Endothelial cell of umbilical vein (primary cell): ENCODE measurements at regions not wholly inside any gene's neighbourhood (a gene's known extent, or its start where the extent isn't known, plus 50 kb on each side); places are given as distances from the start of the nearest gene placed in this dataset.

Source experiments
- BruUV-seq: library from RNA; stranded (reverse); fragments of 400-500 nt; replicated peaks from 2 replicates; lab custom pipeline; 2021; lab: Mats Ljungman, UMichigan
- CTCF ChIA-PET: fragments of 300-600, 350-600 bp; sonication (Branson Sonifier 250); formaldehyde crosslinking; loops from one replicate; lab custom pipeline; 2021; ENCODE audit warnings: antibody characterized with exemption, inconsistent platforms; lab: Charles Lee
- POLR2A ChIA-PET: fragments of 300-600, 350-600 bp; sonication (Branson Sonifier 250); formaldehyde crosslinking; loops from one replicate; lab custom pipeline; 2021; ENCODE audit warnings: antibody characterized with exemption, inconsistent platforms; lab: Charles Lee
- DNase-seq: peaks from one replicate; pipeline ENCODE4 v3.0.0-alpha.2; 2011; ENCODE audit warnings: low read depth, low spot score
- FAIRE-seq: peaks from 2 replicates; lab custom pipeline; 2011; peaks lifted over from hg19 to GRCh38; lab: Jason Lieb, UNC
- H2AFZ ChIP-seq: 2 replicates; pipeline ENCODE4 v1.6.0; 2012; ENCODE audit warnings: low read depth, low read length, control low read depth, inconsistent platforms
- H3K27ac ChIP-seq: 2 replicates; pipeline ENCODE4 v1.5.1; 2011; ENCODE audit warnings: low read depth, mild to moderate bottlenecking, control low read depth, low read length, moderate library complexity; ENCODE audit not compliant: insufficient read depth
- H3K27me3 ChIP-seq, 2 experiments: 2 replicates each; pipeline versions ENCODE4 v1.6.0 to v1.6.1; 2011; ENCODE audit warnings: low read length in 2 of 2, mixed read lengths in 1 of 2; ENCODE audit not compliant: control insufficient read depth in 2 of 2, insufficient read depth in 2 of 2
- H3K36me3 ChIP-seq, 2 experiments: 2 replicates in 1 of 2; 3 replicates in 1 of 2; pipeline ENCODE4 v1.5.1; 2011; ENCODE audit warnings: low read length in 2 of 2, mild to moderate bottlenecking in 1 of 2, moderate library complexity in 1 of 2; ENCODE audit not compliant: control insufficient read depth in 2 of 2, insufficient read depth in 2 of 2; ENCODE audit errors: extremely low read depth in 1 of 2
- H3K4me1 ChIP-seq: 3 replicates; pipeline ENCODE4 v1.5.1; 2011; ENCODE audit warnings: mild to moderate bottlenecking, low read length; ENCODE audit not compliant: control insufficient read depth, insufficient read depth; ENCODE audit errors: extremely low read depth
- H3K4me2 ChIP-seq: 2 replicates; pipeline ENCODE4 v1.6.1; 2011; ENCODE audit warnings: low read length, control low read depth, mixed read lengths; ENCODE audit not compliant: insufficient read depth
- H3K4me3 ChIP-seq, 3 experiments: fragments of 200-600 bp in 1 of 3; sonication (generic), shearing (Covaris generic) in 1 of 3; replicated peaks in 1 of 3; 2 replicates each; pipeline ENCODE4 v1.5.1; 2011 to 2016; ENCODE audit warnings: control low read depth in 3 of 3, low read length in 3 of 3, mild to moderate bottlenecking in 2 of 3, inconsistent platforms in 1 of 3, low read depth in 1 of 3, moderate library complexity in 1 of 3; ENCODE audit not compliant: insufficient read depth in 1 of 3
- H3K79me2 ChIP-seq: 2 replicates; pipeline ENCODE4 v1.6.0; 2012; ENCODE audit warnings: low read length, inconsistent platforms; ENCODE audit not compliant: control insufficient read depth, insufficient read depth
- H3K9ac ChIP-seq: replicated peaks from 2 replicates; pipeline ENCODE3; 2011; ENCODE audit warnings: low read length, control low read depth; ENCODE audit not compliant: insufficient read depth; ENCODE audit errors: extremely low read depth
- H3K9me1 ChIP-seq: replicated peaks from 3 replicates; pipeline ENCODE4 v1.6.0; 2011; ENCODE audit warnings: mild to moderate bottlenecking, low read length; ENCODE audit not compliant: control insufficient read depth, insufficient read depth; ENCODE audit errors: extremely low read depth
- H3K9me3 ChIP-seq: replicated peaks from 2 replicates; pipeline ENCODE4 v1.5.1; 2012; ENCODE audit warnings: low read length, inconsistent platforms; ENCODE audit not compliant: control insufficient read depth, insufficient read depth
- H4K20me1 ChIP-seq: replicated peaks from 2 replicates; pipeline ENCODE3; 2011; ENCODE audit warnings: mild to moderate bottlenecking, low read length; ENCODE audit not compliant: control insufficient read depth, insufficient read depth; ENCODE audit errors: extremely low read depth
- EZH2 ChIP-seq: IDR thresholded peaks from 2 replicates; pipeline ENCODE4 v1.6.1; 2012; ENCODE audit warnings: borderline replicate concordance, low read depth, mild to moderate bottlenecking, moderate library complexity, low read length, inconsistent platforms; ENCODE audit not compliant: severe bottlenecking
- FOS ChIP-seq: IDR thresholded peaks from 2 replicates; pipeline ENCODE4 v1.6.1; 2011; ENCODE audit warnings: mild to moderate bottlenecking, low read length, moderate library complexity, borderline replicate concordance; ENCODE audit not compliant: insufficient read depth
- GATA2 ChIP-seq: IDR thresholded peaks from 2 replicates; pipeline ENCODE4 v1.7.0; 2011; ENCODE audit warnings: low read depth, mild to moderate bottlenecking, moderate library complexity, mixed read lengths, low read length; ENCODE audit not compliant: insufficient read length, insufficient read depth
- JUN ChIP-seq: IDR thresholded peaks from 2 replicates; pipeline ENCODE4 v1.6.1; 2011; ENCODE audit warnings: borderline replicate concordance, low read depth; ENCODE audit not compliant: insufficient read length, insufficient read depth
- MYC ChIP-seq: IDR thresholded peaks from one replicate; pipeline ENCODE4 v1.6.1; 2011; ENCODE audit warnings: mild to moderate bottlenecking, low read depth, low read length
- POLR2A ChIP-seq: IDR thresholded peaks from 2 replicates; pipeline ENCODE4 v1.6.1; 2012; ENCODE audit warnings: low read depth, mild to moderate bottlenecking, control low read depth, low read length
- POLR2AphosphoS5 ChIP-seq: IDR thresholded peaks from 2 replicates; pipeline ENCODE4 v1.6.1; 2012; ENCODE audit warnings: low read depth, mild to moderate bottlenecking, control low read depth, low read length, moderate library complexity; ENCODE audit not compliant: insufficient read depth
- dilution Hi-C: fragments of 300-500 bp; cut with MboI; formaldehyde crosslinking; loops from one replicate; pipeline ENCODE4 v1.15.0; 2019; ENCODE audit warnings: low sequenced_read_pairs; ENCODE audit not compliant: extremely low pct_ligation_motif_present
- intact Hi-C: fragments of 100-400 bp; cut with micrococcal nuclease; formaldehyde crosslinking; loops from one replicate; pipeline ENCODE4 v1.10.0; 2022
- TF ChIP-seq, protein P1 (sequence below): IDR thresholded peaks from 2 replicates; pipeline ENCODE4 v1.6.1; 2011; ENCODE audit not compliant: insufficient read depth, insufficient read length
- TF ChIP-seq, protein P2 (sequence below), 2 donors: IDR thresholded peaks; 1 replicate in 1 of 2; 2 replicates in 1 of 2; pipeline ENCODE4 v1.5.1; 2011; ENCODE audit warnings: low read length in 2 of 2, mild to moderate bottlenecking in 2 of 2, moderate library complexity in 2 of 2, control low read depth in 1 of 2, inconsistent platforms in 1 of 2, low read depth in 1 of 2; ENCODE audit not compliant: insufficient read depth in 1 of 2; ENCODE audit errors: extremely low read depth in 1 of 2

GRCh38 chr2:204135752-204136151 lies 199.2 kb downstream of the ICOS start:
- dilution Hi-C loops (no loop called here), intact Hi-C loops (no loop called here)
- H2AFZ ChIP-seq = no peak overlapping the region
- no peaks in the 10 kb centered on the region for H3K4me1 ChIP-seq
- no peak overlapping the region for H3K4me2 ChIP-seq
- BruUV-seq = no TSS peak
- peaks cover 0 to 10% of the 10 kb centered on the region in 2 experiments for H3K27me3 ChIP-seq
- H3K4me3 ChIP-seq = no peak overlapping the region
- no peaks in the 10 kb centered on the region for H4K20me1 ChIP-seq
- POLR2A ChIA-PET = no interaction called here
- H3K36me3 ChIP-seq = no peaks in the 10 kb centered on the region
- H3K79me2 ChIP-seq = no peaks in the 10 kb centered on the region
- no peak for DNase-seq
- no peak overlapping the region for H3K27ac ChIP-seq
- no peak for FAIRE-seq
- H3K9me1 ChIP-seq = no peaks in the 10 kb centered on the region
- CTCF ChIA-PET = interaction anchor here (2.2 to 4.9 kb wide), 2 partner anchors 9 to 42 kb away, joined by 8 to 46 read pairs; no protein-coding TSS in a partner anchor
- TF ChIP-seq, protein P1, sequence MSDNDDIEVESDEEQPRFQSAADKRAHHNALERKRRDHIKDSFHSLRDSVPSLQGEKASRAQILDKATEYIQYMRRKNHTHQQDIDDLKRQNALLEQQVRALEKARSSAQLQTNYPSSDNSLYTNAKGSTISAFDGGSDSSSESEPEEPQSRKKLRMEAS = no peak
- TF ChIP-seq, protein P2, sequence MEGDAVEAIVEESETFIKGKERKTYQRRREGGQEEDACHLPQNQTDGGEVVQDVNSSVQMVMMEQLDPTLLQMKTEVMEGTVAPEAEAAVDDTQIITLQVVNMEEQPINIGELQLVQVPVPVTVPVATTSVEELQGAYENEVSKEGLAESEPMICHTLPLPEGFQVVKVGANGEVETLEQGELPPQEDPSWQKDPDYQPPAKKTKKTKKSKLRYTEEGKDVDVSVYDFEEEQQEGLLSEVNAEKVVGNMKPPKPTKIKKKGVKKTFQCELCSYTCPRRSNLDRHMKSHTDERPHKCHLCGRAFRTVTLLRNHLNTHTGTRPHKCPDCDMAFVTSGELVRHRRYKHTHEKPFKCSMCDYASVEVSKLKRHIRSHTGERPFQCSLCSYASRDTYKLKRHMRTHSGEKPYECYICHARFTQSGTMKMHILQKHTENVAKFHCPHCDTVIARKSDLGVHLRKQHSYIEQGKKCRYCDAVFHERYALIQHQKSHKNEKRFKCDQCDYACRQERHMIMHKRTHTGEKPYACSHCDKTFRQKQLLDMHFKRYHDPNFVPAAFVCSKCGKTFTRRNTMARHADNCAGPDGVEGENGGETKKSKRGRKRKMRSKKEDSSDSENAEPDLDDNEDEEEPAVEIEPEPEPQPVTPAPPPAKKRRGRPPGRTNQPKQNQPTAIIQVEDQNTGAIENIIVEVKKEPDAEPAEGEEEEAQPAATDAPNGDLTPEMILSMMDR (IDR thresholded peaks at IDR 0.05; ENCODE audit: extremely low read depth in 1 of 2, insufficient read depth in 1 of 2, low read depth in 1 of 2, low read length in 2 of 2) = no peak
- TF ChIP-seq FOS (no peak), MYC (no peak), POLR2A (no peak), POLR2AphosphoS5 (no peak), JUN (no peak), GATA2 (no peak), EZH2 (no peak)
- H3K9me3 ChIP-seq = no peaks in the 10 kb centered on the region
- no peak overlapping the region for H3K9ac ChIP-seq
